ENCODE measurements at regions not wholly inside any gene's neighbourhood (a gene's known extent, or its start where the extent isn't known, plus 50 kb on each side); places are given as distances from the start of the nearest gene placed in this dataset.

DNA sequence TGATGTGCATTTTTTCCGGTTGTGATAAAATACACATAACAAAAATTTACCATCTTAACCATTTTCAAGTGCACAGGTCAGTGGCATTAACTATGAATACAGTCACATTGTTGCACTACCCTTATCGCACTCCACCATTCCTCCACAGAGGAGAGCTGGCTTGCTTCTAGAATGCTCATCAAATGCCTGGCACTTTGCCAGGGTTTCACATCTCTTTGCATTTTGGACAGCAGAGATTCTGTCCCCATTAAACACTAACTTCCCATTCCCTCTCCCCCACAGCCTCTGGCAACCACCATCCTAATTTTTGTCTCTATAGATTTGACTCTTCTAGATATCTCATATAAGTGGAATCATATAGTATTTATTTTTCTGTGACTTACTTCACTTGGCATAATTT is 165.0 kb downstream of the ASB1 start:
- TF ChIP-seq FOXM1 (IDR thresholded peaks at IDR 0.05; ENCODE audit: borderline replicate concordance, low read depth) (no peak), EGR1 (IDR thresholded peaks at IDR 0.05) (no peak), MAX (IDR thresholded peaks at IDR 0.05) (no peak), NFIC (IDR thresholded peaks at IDR 0.05) (no peak), RAD21 (IDR thresholded peaks at IDR 0.05; ENCODE audit: low read depth) (no peak), EP300 (IDR thresholded peaks at IDR 0.05; ENCODE audit: borderline replicate concordance) (no peak), CEBPB (IDR thresholded peaks at IDR 0.05) (no peak), YY1 (IDR thresholded peaks at IDR 0.05; ENCODE audit: low read depth) (no peak), TEAD4 (IDR thresholded peaks at IDR 0.05) (no peak)
- TF ChIP-seq, protein P1, sequence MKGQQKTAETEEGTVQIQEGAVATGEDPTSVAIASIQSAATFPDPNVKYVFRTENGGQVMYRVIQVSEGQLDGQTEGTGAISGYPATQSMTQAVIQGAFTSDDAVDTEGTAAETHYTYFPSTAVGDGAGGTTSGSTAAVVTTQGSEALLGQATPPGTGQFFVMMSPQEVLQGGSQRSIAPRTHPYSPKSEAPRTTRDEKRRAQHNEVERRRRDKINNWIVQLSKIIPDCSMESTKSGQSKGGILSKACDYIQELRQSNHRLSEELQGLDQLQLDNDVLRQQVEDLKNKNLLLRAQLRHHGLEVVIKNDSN (IDR thresholded peaks at IDR 0.05): no peak
- TF ChIP-seq, protein P2, sequence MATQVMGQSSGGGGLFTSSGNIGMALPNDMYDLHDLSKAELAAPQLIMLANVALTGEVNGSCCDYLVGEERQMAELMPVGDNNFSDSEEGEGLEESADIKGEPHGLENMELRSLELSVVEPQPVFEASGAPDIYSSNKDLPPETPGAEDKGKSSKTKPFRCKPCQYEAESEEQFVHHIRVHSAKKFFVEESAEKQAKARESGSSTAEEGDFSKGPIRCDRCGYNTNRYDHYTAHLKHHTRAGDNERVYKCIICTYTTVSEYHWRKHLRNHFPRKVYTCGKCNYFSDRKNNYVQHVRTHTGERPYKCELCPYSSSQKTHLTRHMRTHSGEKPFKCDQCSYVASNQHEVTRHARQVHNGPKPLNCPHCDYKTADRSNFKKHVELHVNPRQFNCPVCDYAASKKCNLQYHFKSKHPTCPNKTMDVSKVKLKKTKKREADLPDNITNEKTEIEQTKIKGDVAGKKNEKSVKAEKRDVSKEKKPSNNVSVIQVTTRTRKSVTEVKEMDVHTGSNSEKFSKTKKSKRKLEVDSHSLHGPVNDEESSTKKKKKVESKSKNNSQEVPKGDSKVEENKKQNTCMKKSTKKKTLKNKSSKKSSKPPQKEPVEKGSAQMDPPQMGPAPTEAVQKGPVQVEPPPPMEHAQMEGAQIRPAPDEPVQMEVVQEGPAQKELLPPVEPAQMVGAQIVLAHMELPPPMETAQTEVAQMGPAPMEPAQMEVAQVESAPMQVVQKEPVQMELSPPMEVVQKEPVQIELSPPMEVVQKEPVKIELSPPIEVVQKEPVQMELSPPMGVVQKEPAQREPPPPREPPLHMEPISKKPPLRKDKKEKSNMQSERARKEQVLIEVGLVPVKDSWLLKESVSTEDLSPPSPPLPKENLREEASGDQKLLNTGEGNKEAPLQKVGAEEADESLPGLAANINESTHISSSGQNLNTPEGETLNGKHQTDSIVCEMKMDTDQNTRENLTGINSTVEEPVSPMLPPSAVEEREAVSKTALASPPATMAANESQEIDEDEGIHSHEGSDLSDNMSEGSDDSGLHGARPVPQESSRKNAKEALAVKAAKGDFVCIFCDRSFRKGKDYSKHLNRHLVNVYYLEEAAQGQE (IDR thresholded peaks at IDR 0.05; ENCODE audit: low read depth): no peak

Measured in Ishikawa (cell line).